ENCODE measurements at regions not wholly inside any gene's neighbourhood (a gene's known extent, or its start where the extent isn't known, plus 50 kb on each side); places are given as distances from the start of the nearest gene placed in this dataset.

DNA sequence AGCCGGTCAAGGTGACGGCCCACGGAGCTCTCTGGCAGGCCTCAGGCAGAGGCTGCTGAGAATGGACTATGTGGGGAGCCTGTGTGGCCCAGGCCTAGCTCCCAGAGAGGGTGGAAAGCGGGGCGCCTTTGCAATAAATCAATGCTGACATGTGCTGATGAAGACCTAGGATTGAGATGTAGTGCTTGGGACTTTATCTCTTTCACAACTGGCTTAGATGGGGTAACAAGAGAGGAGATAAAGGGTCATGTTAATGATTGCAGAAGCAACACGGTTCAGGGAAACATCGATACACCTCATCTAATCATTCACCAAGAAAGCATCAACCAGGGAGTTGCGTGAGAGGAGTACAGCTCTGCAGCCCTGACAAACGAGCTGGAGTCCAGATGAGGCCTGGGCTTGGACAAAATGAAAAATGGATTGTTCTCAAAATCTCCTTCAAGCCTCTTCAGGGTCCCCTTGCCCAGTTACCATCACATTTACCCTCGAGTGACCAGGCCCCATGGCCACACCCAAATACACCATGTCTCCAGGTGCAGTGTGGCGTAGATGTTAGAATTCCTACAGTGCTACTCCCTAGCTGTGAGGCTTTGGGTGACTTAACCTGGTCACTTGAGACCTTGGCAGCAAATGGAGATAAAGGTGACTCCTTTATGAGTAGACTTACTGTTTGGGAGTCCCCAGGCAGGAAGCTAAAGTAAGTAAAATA is 146.4 kb upstream of the LIPC start:
- no peak for DNase-seq (ENCODE audit: extremely low read depth, low read depth)
- TF ChIP-seq, protein P1, sequence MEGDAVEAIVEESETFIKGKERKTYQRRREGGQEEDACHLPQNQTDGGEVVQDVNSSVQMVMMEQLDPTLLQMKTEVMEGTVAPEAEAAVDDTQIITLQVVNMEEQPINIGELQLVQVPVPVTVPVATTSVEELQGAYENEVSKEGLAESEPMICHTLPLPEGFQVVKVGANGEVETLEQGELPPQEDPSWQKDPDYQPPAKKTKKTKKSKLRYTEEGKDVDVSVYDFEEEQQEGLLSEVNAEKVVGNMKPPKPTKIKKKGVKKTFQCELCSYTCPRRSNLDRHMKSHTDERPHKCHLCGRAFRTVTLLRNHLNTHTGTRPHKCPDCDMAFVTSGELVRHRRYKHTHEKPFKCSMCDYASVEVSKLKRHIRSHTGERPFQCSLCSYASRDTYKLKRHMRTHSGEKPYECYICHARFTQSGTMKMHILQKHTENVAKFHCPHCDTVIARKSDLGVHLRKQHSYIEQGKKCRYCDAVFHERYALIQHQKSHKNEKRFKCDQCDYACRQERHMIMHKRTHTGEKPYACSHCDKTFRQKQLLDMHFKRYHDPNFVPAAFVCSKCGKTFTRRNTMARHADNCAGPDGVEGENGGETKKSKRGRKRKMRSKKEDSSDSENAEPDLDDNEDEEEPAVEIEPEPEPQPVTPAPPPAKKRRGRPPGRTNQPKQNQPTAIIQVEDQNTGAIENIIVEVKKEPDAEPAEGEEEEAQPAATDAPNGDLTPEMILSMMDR (IDR thresholded peaks at IDR 0.05; ENCODE audit: low read depth, low read length, missing control alignments), result no peak
- no peak overlapping the region for H3K4me3 ChIP-seq (replicated peaks; ENCODE audit: low read depth, low read length)

DNA sequence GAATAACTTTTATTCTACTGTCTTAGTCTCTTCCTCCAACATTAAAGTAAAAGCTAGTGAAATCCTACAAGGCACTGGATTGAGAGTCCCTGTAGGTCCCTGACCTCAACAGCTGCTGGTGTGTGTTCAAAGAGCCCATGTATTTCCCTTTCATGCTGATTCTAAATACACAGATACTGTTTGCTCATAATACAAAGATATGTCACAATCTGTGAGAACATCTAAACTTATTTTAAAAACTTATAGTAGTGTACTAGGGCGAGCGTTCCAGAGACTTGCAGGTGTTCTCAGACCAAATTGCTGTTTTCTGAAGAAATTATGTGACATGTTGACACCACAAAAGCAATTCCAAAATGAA is 145.9 kb upstream of the LIPC start:
- DNase-seq (ENCODE audit: extremely low read depth, low read depth), result no peak
- TF ChIP-seq, protein P1 (IDR thresholded peaks at IDR 0.05; ENCODE audit: low read depth, low read length, missing control alignments), result no peak
- H3K4me3 ChIP-seq (replicated peaks; ENCODE audit: low read depth, low read length), result no peak overlapping the region

DNA sequence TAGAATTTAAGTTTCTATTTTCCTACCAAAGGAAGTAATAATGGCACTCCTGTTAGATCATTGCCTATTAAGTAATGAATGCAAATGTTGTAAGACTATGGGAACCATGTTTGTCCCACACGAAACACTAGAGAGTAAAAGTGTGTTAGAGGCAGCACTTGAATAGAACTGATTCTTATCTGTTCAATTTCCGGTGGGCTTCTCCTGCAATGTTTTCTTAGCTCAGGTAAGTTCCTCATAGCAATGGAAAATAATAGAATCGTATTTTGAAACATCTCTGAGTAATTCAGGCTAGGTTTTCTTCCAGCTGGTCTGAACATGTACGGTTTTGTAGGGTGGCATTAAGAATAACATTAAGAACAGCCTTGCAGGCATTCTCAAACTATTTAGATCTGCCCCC is 145.3 kb upstream of the LIPC start:
- H3K4me3 ChIP-seq (replicated peaks; ENCODE audit: low read depth, low read length), result no peak overlapping the region
- DNase-seq (ENCODE audit: extremely low read depth, low read depth), result no peak
- TF ChIP-seq, protein P1 (IDR thresholded peaks at IDR 0.05; ENCODE audit: low read depth, low read length, missing control alignments), result no peak

DNA sequence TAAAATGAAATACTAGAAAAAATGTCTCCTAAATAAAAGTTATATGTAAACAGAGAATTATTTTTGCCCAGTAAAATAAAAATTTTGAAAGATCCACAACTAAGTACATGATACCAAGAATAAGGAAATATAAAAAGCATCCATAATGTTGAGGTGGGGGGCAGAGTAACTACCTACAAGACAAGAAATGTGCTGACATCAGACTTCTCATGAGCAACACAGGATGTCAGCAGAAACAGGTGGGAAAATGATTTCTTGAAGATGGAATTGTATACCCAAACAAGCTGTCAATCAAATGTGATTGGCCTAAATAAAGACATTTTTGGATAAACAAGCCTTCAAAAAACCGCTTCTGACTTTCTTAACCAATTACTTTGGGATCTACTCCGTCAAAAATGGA is 143.9 kb upstream of the LIPC start:
- no peak overlapping the region for H3K4me3 ChIP-seq (replicated peaks; ENCODE audit: low read depth, low read length)
- no peak for DNase-seq (ENCODE audit: extremely low read depth, low read depth)
- TF ChIP-seq, protein P1 (IDR thresholded peaks at IDR 0.05; ENCODE audit: low read depth, low read length, missing control alignments), result no peak

DNA sequence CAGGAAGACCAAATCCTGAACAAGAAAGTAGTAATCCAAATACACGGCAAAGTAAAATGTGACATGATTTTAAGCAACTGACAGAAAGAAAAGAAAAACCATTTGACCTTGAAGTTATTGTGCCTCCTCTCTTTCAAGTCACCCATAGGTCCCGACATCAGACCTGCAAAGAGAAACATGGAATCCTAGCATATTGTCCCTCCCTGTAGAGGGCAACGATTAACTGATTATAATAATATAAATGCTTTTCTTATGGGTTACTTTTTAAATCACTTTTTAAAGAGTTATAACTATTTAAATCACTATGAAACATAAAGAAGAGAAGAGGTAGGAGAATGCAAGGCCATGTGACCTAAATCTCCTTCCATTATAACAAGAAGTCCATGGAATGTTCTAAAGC is 143.2 kb upstream of the LIPC start:
- DNase-seq (ENCODE audit: extremely low read depth, low read depth), result no peak
- TF ChIP-seq, protein P1 (IDR thresholded peaks at IDR 0.05; ENCODE audit: low read depth, low read length, missing control alignments), result no peak
- H3K4me3 ChIP-seq (replicated peaks; ENCODE audit: low read depth, low read length), result no peak overlapping the region

DNA sequence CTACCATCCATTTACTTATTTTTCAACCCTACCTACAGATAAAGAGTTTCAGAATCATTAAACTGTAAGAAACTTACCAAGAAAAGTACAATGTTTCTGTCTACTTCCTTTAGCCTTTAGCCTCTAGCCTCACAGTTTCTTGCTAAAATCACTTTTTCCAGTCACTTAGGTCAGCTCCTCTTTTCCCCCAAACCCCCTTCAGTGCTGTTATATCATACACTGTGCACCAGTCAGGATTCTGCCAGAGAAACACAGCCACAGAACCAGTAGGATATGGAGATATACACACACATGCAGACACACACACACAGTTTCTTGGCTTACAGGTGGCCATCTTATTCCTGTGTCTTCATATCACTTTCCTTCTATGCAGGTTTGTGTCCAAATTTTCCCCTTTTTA is 139.9 kb upstream of the LIPC start:
- TF ChIP-seq, protein P1 (IDR thresholded peaks at IDR 0.05; ENCODE audit: low read depth, low read length, missing control alignments), result no peak
- no peak for DNase-seq (ENCODE audit: extremely low read depth, low read depth)
- H3K4me3 ChIP-seq (replicated peaks; ENCODE audit: low read depth, low read length), result no peak overlapping the region

DNA sequence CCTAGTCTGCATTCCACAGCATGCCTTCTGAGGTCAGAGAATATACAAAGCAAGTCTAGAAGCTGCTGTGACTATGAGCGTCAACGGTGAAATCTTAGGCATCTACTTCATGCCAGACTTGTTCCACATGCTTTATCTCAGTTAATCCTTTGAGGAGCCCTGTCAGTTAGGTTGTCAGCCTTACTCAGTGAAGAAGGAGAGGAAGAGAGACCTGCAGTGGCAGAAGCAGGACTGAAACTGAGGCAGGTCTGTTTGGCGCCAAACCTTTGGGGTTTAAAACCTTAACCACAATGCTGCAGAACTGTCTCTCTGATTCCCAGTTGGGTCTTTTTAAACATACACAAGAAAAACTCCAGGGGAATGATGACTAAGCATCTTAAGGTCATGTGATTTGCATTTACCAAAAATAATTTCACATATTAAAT is 139.0 kb upstream of the LIPC start:
- TF ChIP-seq, protein P1 (IDR thresholded peaks at IDR 0.05; ENCODE audit: low read depth, low read length, missing control alignments), result no peak
- no peak for DNase-seq (ENCODE audit: extremely low read depth, low read depth)

More for the DNA sequence above, 139.0 kb upstream of the LIPC start:
- no peak overlapping the region for H3K4me3 ChIP-seq (replicated peaks; ENCODE audit: low read depth, low read length)

Measured in HFF-Myc (cell line).